Stimulated activated CD4-positive, alpha-beta T cell treated with anti-CD3 and anti-CD28 coated beads, TNF-alpha, amount 100 ng/mL, for 4 hours (primary cell): ENCODE measurements at regions not wholly inside any gene's neighbourhood (a gene's known extent, or its start where the extent isn't known, plus 50 kb on each side); places are given as distances from the start of the nearest gene placed in this dataset.

Experiments
- DNase-seq, 3 experiments: peaks; one replicate each; pipeline ENCODE4 v3.0.0-alpha.2; 2020; ENCODE audit warnings: low read depth in 3 of 3

GRCh38 chr13:75945841-75946482 lies 309.8 kb downstream of the LMO7 start:
- DNase-seq: no peak

DNA sequence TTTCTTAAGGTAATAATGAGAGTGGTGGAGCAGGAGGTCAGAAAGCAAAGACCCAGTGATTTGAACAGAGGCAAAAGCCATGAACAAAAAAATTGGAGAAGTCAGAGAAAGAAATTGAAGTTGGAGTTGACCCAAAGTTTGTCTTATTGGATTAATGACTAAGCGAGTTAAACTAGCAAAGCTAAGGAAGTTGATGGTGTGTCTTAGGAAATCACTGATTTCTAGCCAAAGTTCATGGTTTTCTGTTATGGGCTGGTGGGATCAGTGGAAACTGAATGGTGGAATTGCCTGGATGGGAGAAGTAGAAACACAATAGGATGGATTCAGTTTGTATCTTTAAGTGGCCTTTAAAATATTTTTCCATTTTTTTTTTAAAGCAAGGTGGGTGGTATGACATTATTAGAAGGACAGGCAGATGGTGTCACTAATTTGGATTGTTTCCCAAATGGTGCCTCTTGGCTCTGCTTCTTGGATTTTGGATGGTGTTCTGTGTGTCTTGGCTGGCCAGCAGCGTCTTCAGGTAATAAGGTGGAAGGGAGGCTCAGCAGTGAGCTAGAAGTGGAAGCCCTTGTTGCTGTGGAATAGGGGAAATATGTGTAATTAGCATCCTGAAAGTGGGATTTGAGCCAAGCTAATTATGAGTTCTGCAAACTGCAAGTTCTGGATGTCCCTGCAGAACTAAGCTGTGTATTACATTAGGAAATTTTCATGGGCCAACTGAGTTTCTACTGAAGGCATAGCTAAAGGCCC lies 302.9 kb downstream of the LMO7 start:
- no peak for DNase-seq

GRCh38 chr13:75936791-75937190 lies 300.7 kb downstream of the LMO7 start:
- no peak for DNase-seq

DNA sequence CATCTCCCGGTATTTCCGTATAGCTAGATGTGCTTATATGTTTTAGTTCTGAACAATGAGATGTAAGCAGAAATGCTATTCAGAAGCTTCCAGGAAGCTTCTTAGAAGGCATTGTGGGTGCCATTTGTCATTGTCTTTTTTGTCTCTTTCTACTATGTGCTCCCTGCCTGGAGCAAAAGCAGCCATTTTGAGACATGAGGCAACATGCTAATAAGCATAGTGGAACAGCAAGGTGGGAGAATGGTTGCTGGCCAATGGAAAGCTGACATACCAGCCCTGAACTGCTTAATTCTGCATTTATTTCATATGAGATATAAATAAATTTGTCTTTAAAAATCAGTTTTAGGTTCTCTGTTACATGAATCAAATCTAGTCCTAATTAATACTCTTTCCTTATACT lies 299.7 kb downstream of the LMO7 start:
- DNase-seq: no peak

DNA sequence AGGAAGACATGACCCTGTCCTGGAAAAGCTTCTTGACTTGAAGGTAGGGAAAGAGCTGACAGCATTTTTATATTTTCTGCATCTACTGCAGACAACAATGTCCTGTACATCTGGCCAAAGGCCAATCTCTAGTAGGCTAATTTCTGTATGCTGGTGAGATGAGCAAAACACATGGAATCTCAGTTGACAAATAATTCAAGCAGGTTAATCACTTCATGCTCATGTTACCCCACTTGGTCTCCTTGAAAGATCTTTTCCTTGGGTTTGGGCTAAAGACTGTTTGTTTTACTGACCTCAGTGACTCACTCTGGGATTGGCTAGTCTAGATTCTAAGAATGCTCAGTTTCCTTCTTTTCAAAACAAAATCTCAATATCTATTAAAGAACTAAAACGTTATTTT lies 298.8 kb downstream of the LMO7 start:
- no peak for DNase-seq

- DNase-seq: no peak
Measured at GRCh38 chr13:75932636-75933035, 296.5 kb downstream of the LMO7 start.

DNA sequence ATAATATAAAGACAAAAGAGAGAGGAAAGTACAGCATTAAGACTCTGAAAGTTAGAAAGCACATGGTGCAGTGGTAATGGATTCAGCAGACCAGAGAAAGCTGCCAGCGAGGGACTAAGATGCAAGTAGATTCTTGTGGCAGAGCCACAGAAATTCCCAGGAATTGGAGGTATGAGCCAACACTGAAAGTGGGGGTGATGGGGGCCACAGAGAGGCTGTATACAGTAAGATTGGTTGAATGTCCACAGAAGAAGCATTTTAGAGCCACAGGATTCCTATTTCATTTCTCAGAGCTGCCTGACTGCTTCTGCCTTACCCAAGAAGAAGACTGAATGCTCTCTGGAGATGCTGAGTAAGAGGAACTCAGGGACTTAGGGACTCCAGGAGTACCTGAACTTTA lies 295.0 kb downstream of the LMO7 start:
- DNase-seq: no peak

GRCh38 chr13:75929076-75929475 lies 292.9 kb downstream of the LMO7 start:
- DNase-seq: no peak

GRCh38 chr13:75927183-75927669 lies 291.1 kb downstream of the LMO7 start:
- no peak for DNase-seq

- DNase-seq: no peak
Measured at GRCh38 chr13:75920536-75920935, 284.4 kb downstream of the LMO7 start.

GRCh38 chr13:75919660-75920199 lies 283.6 kb downstream of the LMO7 start:
- DNase-seq: no peak

DNA sequence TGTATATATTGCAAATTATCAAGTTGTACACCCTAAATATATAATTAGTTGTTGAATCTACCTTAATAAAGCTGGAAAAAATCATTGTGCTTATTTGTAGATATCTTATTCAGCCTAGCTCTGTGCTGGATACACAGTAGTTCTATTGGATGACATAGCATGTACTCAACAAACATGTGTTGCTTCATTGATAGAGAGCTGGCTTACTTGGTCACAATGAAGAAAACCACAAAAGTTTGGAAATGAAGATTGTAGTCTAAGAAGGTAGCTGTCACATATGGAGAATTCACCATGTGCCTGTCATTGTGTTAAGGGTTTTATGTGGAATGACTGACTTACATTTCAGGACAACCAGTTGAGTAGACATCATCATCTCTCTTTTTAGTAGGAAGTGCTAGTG lies 278.9 kb downstream of the LMO7 start:
- no peak for DNase-seq

DNA sequence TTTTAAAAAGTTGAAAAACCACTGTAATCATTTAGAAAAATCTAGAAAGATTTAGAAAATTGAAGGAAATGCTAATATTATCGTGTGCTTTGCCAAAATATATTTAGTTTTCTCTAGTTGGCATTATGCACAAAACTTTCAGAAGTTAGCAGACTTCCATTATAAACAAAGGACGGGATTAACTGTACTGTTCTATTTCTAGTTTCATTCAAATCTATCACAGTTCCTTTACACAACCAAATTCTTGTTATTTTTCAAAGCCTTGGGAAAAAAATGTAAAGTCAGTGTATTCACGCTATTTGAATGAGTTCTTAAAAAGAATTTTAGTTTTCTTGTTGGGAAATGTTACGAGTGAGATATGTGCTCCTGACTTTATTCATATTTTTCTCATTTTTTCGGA lies 277.8 kb downstream of the LMO7 start:
- no peak for DNase-seq

- DNase-seq: no peak
Measured at GRCh38 chr13:75910591-75910990, 274.5 kb downstream of the LMO7 start.
